Stimulated activated CD4-positive, alpha-beta T cell treated with anti-CD3 and anti-CD28 coated beads, TNF-alpha, amount 100 ng/mL, for 48 hours (primary cell): ENCODE measurements at regions not wholly inside any gene's neighbourhood (a gene's known extent, or its start where the extent isn't known, plus 50 kb on each side); places are given as distances from the start of the nearest gene placed in this dataset.

Experiments
- DNase-seq, 3 donors: peaks; one replicate each; pipeline ENCODE4 v3.0.0-alpha.2; 2020; ENCODE audit warnings: low read depth in 3 of 3

GRCh38 chr4:138692411-138692810, 323.2 kb upstream of the NOCT start:
- no peak for DNase-seq

- DNase-seq = no peak
Observed at GRCh38 chr4:138689593-138689992, 326.0 kb upstream of the NOCT start.

GRCh38 chr4:138689187-138689586, 326.4 kb upstream of the NOCT start:
- no peak for DNase-seq

GRCh38 chr4:138688408-138689085, 327.0 kb upstream of the NOCT start:
- no peak for DNase-seq

GRCh38 chr4:138686106-138686835, 329.3 kb upstream of the NOCT start:
- DNase-seq = no peak

- DNase-seq = no peak
Observed at GRCh38 chr4:138685316-138685715, 330.3 kb upstream of the NOCT start.

GRCh38 chr4:138680989-138681604, 334.5 kb upstream of the NOCT start:
- DNase-seq = peak; percentile 40 to 63 (median 57)

- DNase-seq = no peak
Observed at GRCh38 chr4:138680256-138680655, 335.3 kb upstream of the NOCT start.

GRCh38 chr4:138678985-138679746, 336.4 kb upstream of the NOCT start:
- DNase-seq = no peak

GRCh38 chr4:138677748-138678147, 337.8 kb upstream of the NOCT start:
- DNase-seq = no peak

GRCh38 chr4:138677212-138677611, 338.4 kb upstream of the NOCT start:
- no peak for DNase-seq

- no peak for DNase-seq
Observed at GRCh38 chr4:138675685-138676084, 339.9 kb upstream of the NOCT start.

- DNase-seq = no peak
Observed at GRCh38 chr4:138674209-138674608, 341.4 kb upstream of the NOCT start.

GRCh38 chr4:138673053-138673452, 342.5 kb upstream of the NOCT start:
- DNase-seq = no peak

- DNase-seq = no peak
Observed at GRCh38 chr4:138672393-138672976, 343.1 kb upstream of the NOCT start.

GRCh38 chr4:138671606-138672084, 343.9 kb upstream of the NOCT start:
- no peak for DNase-seq

- no peak for DNase-seq
Observed at GRCh38 chr4:138671106-138671505, 344.5 kb upstream of the NOCT start.

- DNase-seq = no peak
Observed at GRCh38 chr4:138670681-138671080, 344.9 kb upstream of the NOCT start.

GRCh38 chr4:138669479-138670315, 345.9 kb upstream of the NOCT start:
- no peak for DNase-seq

- no peak for DNase-seq
Observed at GRCh38 chr4:138668309-138668708, 347.3 kb upstream of the NOCT start.

- DNase-seq = no peak
Observed at GRCh38 chr4:138666366-138666765, 349.2 kb upstream of the NOCT start.
